HG03469 (cell line): ENCODE measurements at regions not wholly inside any gene's neighbourhood (a gene's known extent, or its start where the extent isn't known, plus 50 kb on each side); places are given as distances from the start of the nearest gene placed in this dataset.

Source experiments
- ATAC-seq: cut with Tn5 transposase; IDR thresholded peaks from one replicate; pipeline ENCODE4 v1.9.1; 2021; ENCODE audit warnings: mild to moderate bottlenecking, moderate library complexity, moderate number of reproducible peaks; ENCODE audit not compliant: unreplicated experiment

GRCh38 chr9:26418480-26418879 is 474.1 kb downstream of the CAAP1 start:
- no peak for ATAC-seq

DNA sequence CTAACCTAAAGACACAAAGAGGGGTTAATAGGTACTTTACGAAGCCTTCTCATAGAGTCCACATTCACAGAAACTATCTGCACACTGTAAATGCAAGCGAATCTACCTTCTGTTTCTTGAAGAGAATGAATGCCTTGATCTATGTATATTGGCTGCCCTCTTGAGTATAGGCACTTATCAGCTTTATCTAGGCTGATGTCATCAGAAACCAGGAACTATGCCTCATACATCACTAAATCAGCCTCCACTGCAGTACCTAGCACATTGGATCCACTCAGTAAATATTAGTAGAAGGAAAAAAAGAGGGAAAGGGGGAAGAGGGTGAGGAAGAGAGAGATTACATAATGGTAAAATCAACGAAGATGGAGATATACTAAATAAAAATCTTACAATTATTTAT is 477.1 kb downstream of the CAAP1 start:
- no peak for ATAC-seq

GRCh38 chr9:26413611-26414010 is 479.0 kb downstream of the CAAP1 start:
- ATAC-seq = no peak

- no peak for ATAC-seq
Measured at GRCh38 chr9:26412446-26412845, 480.2 kb downstream of the CAAP1 start.

- ATAC-seq = no peak
Measured at GRCh38 chr9:26406676-26407075, 485.9 kb downstream of the CAAP1 start.

- no peak for ATAC-seq
Measured at GRCh38 chr9:26399556-26399955, 493.0 kb downstream of the CAAP1 start.

DNA sequence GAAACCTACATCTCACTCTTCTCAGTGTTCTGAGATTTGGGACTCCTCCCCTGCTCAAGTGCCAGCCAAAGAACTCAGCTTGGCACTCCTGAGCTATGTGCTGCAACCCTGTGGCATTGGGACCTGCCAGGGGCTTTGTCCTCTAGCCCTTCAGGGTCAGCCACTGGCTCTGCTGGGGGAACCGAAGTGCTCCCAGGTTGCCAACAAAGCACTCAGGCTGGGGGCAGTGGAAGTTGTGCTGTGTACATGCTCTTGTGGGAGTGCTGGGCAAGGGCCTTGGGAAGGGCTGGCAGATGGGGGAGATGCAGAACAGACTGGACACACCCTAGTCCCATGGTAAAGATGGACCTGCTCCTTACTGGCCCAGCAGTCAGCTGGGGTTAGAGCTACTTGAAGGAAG is 498.6 kb downstream of the CAAP1 start:
- ATAC-seq = no peak

- ATAC-seq = no peak
Measured at GRCh38 chr9:26392639-26393038, 500.0 kb downstream of the CAAP1 start.

DNA sequence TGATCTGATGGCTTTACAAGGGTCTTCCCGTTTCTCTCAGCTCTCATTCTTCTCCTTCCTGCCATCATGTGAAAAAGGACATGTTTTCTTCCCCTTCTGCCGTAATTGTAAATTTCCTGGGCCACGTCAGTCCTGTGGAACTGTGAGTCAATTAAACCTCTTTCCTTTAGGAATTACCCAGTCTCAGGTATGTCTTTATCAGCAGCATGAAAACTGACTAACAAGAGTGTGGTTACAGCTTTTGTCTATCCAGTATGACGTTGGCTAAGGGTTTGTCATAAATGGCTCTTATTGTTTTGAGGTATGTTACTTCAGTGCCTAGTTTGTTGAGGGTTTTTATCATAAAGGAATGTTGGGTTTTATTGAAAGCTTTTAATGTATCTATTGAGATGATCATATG is 501.6 kb downstream of the CAAP1 start:
- no peak for ATAC-seq

- ATAC-seq = no peak
Measured at GRCh38 chr9:26375448-26375847, 517.2 kb downstream of the CAAP1 start.

DNA sequence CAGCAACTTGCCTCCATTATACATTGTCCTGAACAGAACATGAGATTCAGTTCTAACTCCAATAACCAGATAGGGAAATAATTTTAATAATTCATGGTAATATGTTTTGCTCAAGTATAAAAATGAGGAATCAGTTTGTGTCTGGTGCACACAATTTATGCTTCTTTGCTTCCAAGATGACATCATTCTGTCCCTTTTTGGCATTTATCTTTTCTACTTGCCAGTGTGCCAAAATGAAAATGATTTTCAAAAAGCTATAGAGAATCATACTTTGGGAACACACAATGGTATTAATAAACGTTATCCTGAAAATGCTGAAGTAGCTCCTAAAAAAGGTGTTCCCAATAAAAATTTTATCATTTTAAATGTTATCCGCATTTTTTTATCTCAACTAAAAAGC is 519.0 kb downstream of the CAAP1 start:
- ATAC-seq = no peak

DNA sequence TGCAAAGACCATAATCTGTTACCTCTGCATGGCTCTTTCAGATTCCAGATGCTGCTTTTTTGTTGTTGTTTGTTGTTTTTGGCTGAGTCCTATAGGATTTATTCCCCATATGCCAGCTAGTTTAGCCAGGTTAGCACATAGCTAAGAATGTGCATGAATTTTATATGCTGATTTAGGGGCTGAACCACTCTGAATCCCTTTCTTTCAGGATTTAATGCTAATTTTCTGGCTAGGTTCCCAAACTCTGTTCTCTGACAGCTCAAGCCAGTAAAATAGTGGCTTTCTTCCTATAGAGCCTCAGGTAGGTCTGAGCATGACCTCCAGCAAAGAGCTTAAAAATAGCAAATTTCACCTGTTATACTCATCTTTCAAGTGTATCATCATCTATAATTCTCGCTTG is 521.4 kb downstream of the CAAP1 start:
- ATAC-seq = no peak

GRCh38 chr9:26369093-26369492 is 523.5 kb downstream of the CAAP1 start:
- no peak for ATAC-seq

- no peak for ATAC-seq
Measured at GRCh38 chr9:26368241-26368640, 524.4 kb downstream of the CAAP1 start.

GRCh38 chr9:26361010-26361409 is 531.6 kb downstream of the CAAP1 start:
- ATAC-seq = no peak

DNA sequence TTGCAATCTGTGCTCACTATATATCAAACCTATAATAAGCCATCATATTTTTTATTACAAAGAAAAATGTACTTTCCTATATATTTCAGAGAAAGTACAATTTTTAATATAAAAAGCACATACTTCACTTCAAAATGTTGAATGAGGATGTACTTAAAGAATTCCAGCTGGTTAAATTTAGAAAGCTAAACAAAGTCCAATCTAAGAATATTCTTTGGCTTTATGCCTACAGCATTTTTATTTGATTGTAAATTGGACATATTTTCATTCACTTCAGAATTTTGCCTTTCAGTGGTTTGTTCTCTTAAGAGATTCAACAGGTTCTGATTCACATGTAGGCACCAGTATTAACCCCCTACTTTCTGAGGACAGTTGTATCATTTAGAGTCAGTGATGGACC is 533.8 kb downstream of the CAAP1 start:
- no peak for ATAC-seq

DNA sequence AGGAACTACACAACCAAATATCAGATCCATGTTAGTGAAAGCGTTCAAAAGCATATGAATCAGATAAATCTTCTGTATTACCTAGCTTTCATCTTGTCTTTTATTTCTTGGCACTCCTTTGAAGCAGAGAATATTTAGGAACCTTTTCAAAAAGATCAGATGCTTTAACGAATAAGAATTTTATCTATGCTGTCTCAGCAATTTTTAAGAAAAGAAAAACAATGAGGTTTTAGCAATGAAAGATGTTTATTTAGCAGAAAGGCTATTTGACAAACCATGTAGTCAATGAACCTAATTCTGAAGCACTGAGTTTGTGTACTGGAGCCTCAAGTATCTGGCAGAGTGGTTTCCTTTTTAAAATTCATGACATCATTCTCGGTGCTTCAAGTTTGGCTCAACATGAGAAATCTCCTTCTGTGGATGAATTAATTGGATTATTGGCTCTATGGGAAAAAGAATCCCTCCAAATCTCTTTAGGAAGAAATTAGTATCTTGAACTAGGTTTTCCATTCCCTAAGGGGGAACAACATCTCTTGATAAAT is 534.7 kb downstream of the CAAP1 start:
- ATAC-seq = no peak

DNA sequence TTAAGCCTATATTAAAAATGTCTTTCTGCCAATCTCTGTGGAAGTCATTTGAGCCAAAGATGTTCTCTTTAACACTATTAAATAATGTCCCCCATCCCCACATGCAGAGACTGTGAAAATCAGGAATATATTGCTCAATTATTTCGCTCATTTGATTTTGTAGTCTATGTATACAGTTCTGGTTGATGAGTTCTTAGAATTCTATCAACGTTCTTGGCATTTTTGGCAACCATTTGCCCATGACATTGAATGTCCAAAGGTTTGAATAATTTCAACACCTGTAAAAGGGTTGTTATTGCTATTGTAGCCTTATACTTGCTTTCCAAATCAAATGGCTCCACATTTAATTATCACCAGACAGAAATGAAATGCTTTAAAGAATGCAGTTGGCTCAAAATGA is 536.1 kb downstream of the CAAP1 start:
- no peak for ATAC-seq

- ATAC-seq = no peak
Measured at GRCh38 chr9:26346942-26347477, 545.6 kb downstream of the CAAP1 start.

DNA sequence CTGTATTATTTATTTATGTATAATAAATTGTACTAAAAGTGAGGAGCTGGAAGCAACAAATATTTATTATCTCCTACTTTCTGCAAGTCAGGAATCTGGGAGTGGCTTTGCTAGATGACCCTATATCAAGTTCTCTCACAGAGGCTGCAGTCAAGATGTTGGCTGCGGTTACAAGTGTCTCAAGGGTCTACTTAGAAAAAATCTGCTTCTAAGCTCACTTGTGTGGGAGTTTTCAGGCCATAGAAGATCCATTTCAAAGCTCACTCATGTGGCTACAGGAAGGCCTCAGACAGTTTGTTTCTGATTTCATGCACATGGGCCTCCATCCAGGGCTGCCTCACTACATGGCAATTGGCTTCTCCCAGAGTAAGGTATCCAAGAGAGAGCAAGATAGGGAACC is 551.1 kb downstream of the CAAP1 start:
- ATAC-seq = no peak

GRCh38 chr9:26339796-26340195 is 552.8 kb downstream of the CAAP1 start:
- ATAC-seq = no peak

DNA sequence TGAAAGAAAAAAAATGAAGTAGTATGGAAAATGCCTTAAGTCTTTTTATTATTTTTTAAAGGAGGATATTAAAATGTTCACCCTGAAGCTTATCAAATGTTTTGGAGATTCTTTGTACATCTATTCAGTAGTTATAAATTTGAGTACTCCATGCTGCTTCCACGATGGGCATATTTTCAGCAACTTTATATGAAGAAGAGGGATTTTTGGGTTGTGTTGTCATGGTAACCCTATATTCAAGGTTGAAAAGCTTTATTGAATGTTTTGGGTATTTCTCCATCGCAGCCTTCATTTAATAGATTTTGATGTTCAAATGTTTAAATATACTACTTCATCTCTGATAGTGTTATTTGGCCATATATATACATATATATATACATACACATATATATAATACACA is 557.5 kb downstream of the CAAP1 start:
- ATAC-seq = no peak

GRCh38 chr9:26334706-26335105 is 557.9 kb downstream of the CAAP1 start:
- no peak for ATAC-seq
